HFFc6 (cell line): ENCODE measurements at regions not wholly inside any gene's neighbourhood (a gene's known extent, or its start where the extent isn't known, plus 50 kb on each side); places are given as distances from the start of the nearest gene placed in this dataset.

Experiments used
- DNase-seq: peaks from one replicate; pipeline ENCODE4 v3.0.0-alpha.2; 2018
- H3K27ac Mint-ChIP-seq: 2 replicates; pipeline ENCODE4 v1.8.0; 2020; ENCODE audit warnings: mild to moderate bottlenecking, mixed read lengths
- H3K27me3 Mint-ChIP-seq: 2 replicates; pipeline ENCODE4 v1.8.0; 2021; ENCODE audit warnings: mild to moderate bottlenecking, moderate library complexity, mixed read lengths; ENCODE audit not compliant: insufficient read depth
- H3K36me3 Mint-ChIP-seq: 2 replicates; pipeline ENCODE4 v1.8.0; 2021; ENCODE audit warnings: low read depth, mixed read lengths
- H3K4me1 Mint-ChIP-seq: 2 replicates; pipeline ENCODE4 v1.8.0; 2020; ENCODE audit warnings: low read depth, mixed read lengths
- H3K4me3 Mint-ChIP-seq: 2 replicates; pipeline ENCODE4 v1.8.0; 2020; ENCODE audit warnings: mild to moderate bottlenecking, moderate library complexity, mixed read lengths
- H3K9me3 Mint-ChIP-seq: 2 replicates; pipeline ENCODE4 v1.8.0; 2020; ENCODE audit warnings: mild to moderate bottlenecking, mixed read lengths
- TF ChIP-seq, protein P1 (sequence below): fragments of 200-600 bp; sonication (generic); IDR thresholded peaks from 2 replicates; pipeline ENCODE4 v1.5.0; 2021; ENCODE audit warnings: antibody characterized with exemption, mild to moderate bottlenecking

DNA sequence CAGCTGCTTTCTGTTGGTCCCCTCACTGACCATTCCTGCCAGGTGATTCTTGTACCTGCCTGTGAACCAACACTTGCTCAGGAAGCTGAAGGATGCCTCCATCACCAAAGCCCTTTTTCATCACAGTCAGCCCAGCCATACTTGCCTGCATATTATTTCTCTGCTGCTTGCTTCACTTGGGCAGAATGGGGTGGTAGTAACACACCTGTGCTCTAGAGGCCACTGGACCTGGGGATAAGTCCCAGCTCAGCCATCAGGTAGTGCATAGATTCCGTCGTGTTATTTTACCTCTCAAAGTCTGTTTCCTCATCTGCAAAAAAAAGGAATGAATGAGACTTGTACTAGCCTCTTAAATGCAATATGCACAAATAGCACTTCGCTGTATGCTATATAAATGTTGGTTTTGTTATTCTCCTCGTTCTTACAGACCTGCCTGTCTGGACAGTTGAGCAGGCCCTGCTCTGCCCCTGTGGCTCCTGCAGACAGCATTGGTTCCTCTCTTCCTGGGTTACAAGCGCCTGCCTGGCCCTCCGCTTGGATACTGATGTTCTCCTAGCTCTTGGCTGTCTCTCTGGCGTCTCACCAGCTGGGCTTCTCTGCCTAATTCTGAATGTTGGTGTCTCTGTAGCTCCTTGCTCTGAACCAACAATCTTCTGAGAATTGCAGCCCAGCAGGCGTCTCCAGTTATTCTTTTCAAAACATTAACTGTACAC lies 151.8 kb downstream of the UNC5CL start:
- H3K27ac Mint-ChIP-seq = no peak overlapping the region
- TF ChIP-seq, protein P1, sequence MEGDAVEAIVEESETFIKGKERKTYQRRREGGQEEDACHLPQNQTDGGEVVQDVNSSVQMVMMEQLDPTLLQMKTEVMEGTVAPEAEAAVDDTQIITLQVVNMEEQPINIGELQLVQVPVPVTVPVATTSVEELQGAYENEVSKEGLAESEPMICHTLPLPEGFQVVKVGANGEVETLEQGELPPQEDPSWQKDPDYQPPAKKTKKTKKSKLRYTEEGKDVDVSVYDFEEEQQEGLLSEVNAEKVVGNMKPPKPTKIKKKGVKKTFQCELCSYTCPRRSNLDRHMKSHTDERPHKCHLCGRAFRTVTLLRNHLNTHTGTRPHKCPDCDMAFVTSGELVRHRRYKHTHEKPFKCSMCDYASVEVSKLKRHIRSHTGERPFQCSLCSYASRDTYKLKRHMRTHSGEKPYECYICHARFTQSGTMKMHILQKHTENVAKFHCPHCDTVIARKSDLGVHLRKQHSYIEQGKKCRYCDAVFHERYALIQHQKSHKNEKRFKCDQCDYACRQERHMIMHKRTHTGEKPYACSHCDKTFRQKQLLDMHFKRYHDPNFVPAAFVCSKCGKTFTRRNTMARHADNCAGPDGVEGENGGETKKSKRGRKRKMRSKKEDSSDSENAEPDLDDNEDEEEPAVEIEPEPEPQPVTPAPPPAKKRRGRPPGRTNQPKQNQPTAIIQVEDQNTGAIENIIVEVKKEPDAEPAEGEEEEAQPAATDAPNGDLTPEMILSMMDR = no peak
- H3K36me3 Mint-ChIP-seq = no peaks in the 10 kb centered on the region
- no peaks in the 10 kb centered on the region for H3K4me1 Mint-ChIP-seq
- peaks cover 35% of the 10 kb centered on the region for H3K27me3 Mint-ChIP-seq
- H3K9me3 Mint-ChIP-seq = no peaks in the 10 kb centered on the region
- DNase-seq = no peak
- H3K4me3 Mint-ChIP-seq = no peak overlapping the region

DNA sequence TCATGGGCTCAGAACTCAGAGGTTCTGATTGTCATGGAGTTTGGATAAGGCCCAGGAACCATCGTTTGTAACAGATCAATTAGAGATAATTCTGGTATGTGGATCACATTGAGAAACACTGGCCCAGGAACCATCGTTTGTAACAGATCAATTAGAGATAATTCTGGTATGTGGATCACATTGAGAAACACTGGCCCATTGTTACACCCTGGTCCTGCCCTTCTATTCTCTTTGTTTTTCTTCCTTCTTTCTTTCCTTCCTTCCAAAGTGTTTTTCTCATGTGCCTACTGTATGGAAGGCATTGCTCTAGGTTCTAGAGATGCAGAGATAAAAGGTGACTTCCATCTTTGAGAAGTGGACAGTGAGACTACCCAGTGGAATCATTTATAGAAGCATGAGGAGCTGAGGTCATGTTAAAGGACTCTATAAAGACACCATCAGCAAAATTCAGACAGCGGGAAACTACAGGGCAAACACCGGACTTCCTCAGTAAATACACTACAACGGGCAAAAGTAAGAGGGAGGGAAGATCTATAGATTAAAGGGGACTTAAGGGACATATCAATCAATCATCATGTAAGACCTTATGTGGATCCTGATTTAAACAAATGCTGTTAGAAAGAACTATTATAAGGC lies 153.8 kb downstream of the UNC5CL start:
- DNase-seq = no peak
- Mint-ChIP-seq H3K4me3 (no peak overlapping the region), H3K9me3 (no peaks in the 10 kb centered on the region)

DNA sequence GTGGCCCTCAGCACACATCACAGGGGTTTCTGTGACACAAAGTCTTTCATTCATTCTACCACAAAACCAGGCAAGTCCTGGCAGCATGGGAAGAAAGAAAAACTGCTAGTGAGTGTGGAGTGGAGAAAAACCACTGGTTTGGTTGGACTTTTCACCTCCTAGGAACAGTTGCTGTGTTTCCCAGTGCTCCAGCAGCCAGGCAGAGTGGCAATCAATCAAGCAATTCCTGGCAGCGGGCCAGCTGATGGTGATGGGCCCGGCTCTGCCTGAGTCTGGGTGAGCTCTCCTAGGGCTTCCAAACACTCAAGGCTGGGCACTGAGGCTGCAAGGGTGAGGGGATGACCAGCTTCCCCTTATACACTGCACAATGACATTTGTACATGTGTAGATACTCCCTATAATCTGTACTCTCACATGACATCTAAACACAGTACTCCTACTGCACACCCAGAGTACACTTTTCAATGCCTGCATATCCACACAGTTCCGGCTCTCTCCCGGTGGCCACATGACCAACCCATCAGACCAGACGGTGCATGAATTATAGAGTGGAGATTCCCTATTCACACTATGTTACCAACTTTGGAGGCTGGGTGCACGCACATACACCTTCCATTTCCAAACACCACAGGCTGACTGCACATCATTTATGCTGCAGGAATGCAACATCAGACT lies 156.6 kb downstream of the UNC5CL start:
- no peaks in the 10 kb centered on the region for H3K36me3 Mint-ChIP-seq
- no peaks in the 10 kb centered on the region for H3K9me3 Mint-ChIP-seq
- TF ChIP-seq, protein P1 = no peak
- no peak overlapping the region for H3K27ac Mint-ChIP-seq
- no peaks in the 10 kb centered on the region for H3K4me1 Mint-ChIP-seq
- H3K27me3 Mint-ChIP-seq = peaks cover 29% of the 10 kb centered on the region
- no peak for DNase-seq
- no peak overlapping the region for H3K4me3 Mint-ChIP-seq

More for the DNA sequence above, 153.8 kb downstream of the UNC5CL start:
- Mint-ChIP-seq H3K36me3 (no peaks in the 10 kb centered on the region), H3K4me1 (no peaks in the 10 kb centered on the region), H3K27ac (no peak overlapping the region), H3K27me3 (peaks cover 32% of the 10 kb centered on the region)
- TF ChIP-seq, protein P1 = no peak

DNA sequence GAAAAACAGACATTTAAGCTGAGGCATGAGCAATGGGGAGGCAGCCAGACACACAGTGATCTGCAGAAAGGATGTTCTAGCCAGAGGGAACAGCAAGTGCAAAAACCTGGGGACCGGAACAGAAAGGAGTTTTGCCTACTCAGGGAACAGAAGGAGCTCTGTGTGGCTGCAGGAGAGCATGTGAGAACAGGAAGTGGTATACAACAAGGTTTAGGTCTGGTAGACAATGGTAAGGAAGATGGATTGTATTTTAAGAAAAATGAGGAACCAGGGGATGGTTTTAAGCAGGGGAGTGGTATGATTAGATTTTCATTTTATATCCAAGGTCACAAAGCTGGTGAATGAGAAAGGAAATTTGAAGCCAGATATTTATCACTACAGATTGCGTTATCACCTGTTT lies 157.5 kb downstream of the UNC5CL start:
- Mint-ChIP-seq H3K36me3 (no peaks in the 10 kb centered on the region), H3K4me3 (no peak overlapping the region), H3K27me3 (peaks cover 28% of the 10 kb centered on the region), H3K4me1 (no peaks in the 10 kb centered on the region), H3K9me3 (no peaks in the 10 kb centered on the region), H3K27ac (no peak overlapping the region)
- DNase-seq = no peak
- TF ChIP-seq, protein P1 = no peak

DNA sequence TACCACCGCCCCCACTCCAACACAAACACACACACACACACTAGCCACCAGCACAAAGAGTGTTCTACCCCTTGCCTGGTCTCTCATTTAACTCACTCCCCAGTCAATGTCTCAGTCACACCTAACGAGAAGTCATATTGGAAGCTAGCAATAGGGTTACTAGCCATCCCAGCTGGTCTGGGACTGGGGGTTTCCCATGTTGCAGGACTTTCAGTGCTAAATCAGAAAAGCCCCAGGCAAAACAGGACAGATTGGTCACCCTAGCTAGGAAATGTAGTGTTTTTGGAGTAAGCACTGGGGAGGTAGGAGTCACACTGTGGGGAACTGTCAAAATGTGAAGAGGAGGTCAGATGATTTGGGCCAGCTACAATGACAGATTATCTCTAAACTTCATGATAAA lies 158.1 kb downstream of the UNC5CL start:
- Mint-ChIP-seq H3K4me1 (no peaks in the 10 kb centered on the region), H3K4me3 (no peak overlapping the region), H3K27ac (no peak overlapping the region), H3K36me3 (no peaks in the 10 kb centered on the region), H3K9me3 (no peaks in the 10 kb centered on the region), H3K27me3 (peaks cover 28% of the 10 kb centered on the region)
- TF ChIP-seq, protein P1 = no peak
- no peak for DNase-seq
